Astrocyte (in vitro differentiated cells and primary cell): ENCODE measurements at regions not wholly inside any gene's neighbourhood (a gene's known extent, or its start where the extent isn't known, plus 50 kb on each side); places are given as distances from the start of the nearest gene placed in this dataset.

Experiments used
- DNase-seq: peaks from one replicate; pipeline ENCODE4 v3.0.0-alpha.2; 2010; ENCODE audit warnings: low read depth
- FAIRE-seq: peaks from 2 replicates; lab custom pipeline; 2011; peaks lifted over from hg19 to GRCh38; lab: Jason Lieb, UNC
- H2AFZ ChIP-seq: 2 replicates; pipeline ENCODE4 v1.6.0; 2012; ENCODE audit warnings: low read depth, low read length, inconsistent platforms
- H3K27ac ChIP-seq: 2 replicates; pipeline ENCODE4 v1.5.1; 2011; ENCODE audit warnings: low read depth, low read length, inconsistent platforms
- H3K27me3 ChIP-seq: 2 replicates; pipeline ENCODE4 v1.6.0; 2011; ENCODE audit warnings: low read length, inconsistent platforms; ENCODE audit not compliant: insufficient read depth
- H3K36me3 ChIP-seq: 2 replicates; pipeline ENCODE4 v1.5.1; 2011; ENCODE audit warnings: low read length, inconsistent platforms; ENCODE audit not compliant: insufficient read depth
- H3K4me1 ChIP-seq: 2 replicates; pipeline ENCODE4 v1.5.1; 2011; ENCODE audit warnings: low read length, inconsistent platforms; ENCODE audit not compliant: insufficient read depth
- H3K4me2 ChIP-seq: 2 replicates; pipeline ENCODE4 v1.6.0; 2012; ENCODE audit warnings: low read length, inconsistent platforms
- H3K4me3 ChIP-seq: 2 replicates; pipeline ENCODE4 v1.5.1; 2011; ENCODE audit warnings: low read depth, mild to moderate bottlenecking, low read length, inconsistent platforms; ENCODE audit not compliant: insufficient read depth
- H3K79me2 ChIP-seq: 2 replicates; pipeline ENCODE4 v1.6.0; 2012; ENCODE audit warnings: mild to moderate bottlenecking, low read length, inconsistent platforms; ENCODE audit not compliant: insufficient read depth
- H3K9ac ChIP-seq: 2 replicates; pipeline ENCODE4 v1.6.0; 2012; ENCODE audit warnings: mild to moderate bottlenecking, low read length, inconsistent platforms
- H3K9me3 ChIP-seq: 2 replicates; pipeline ENCODE4 v1.5.1; 2012; ENCODE audit warnings: low read depth, mild to moderate bottlenecking, low read length, inconsistent platforms; ENCODE audit not compliant: insufficient read depth
- H4K20me1 ChIP-seq: 2 replicates; pipeline ENCODE4 v1.6.0; 2012; ENCODE audit warnings: low read length, inconsistent platforms; ENCODE audit not compliant: insufficient read depth
- H3K27ac Mint-ChIP-seq: one replicate; pipeline ENCODE4 v1.8.0; 2021; ENCODE audit warnings: mild to moderate bottlenecking, mixed read lengths; ENCODE audit not compliant: unreplicated experiment
- H3K27me3 Mint-ChIP-seq: one replicate; pipeline ENCODE4 v1.8.0; 2021; ENCODE audit warnings: low read depth, mixed read lengths; ENCODE audit not compliant: unreplicated experiment
- H3K36me3 Mint-ChIP-seq: one replicate; pipeline ENCODE4 v1.8.0; 2021; ENCODE audit warnings: low read depth, mixed read lengths; ENCODE audit not compliant: unreplicated experiment
- H3K4me1 Mint-ChIP-seq: one replicate; pipeline ENCODE4 v1.8.0; 2021; ENCODE audit warnings: low read depth, mixed read lengths; ENCODE audit not compliant: unreplicated experiment
- H3K4me3 Mint-ChIP-seq: one replicate; pipeline ENCODE4 v1.8.0; 2021; ENCODE audit warnings: mild to moderate bottlenecking, moderate library complexity, mixed read lengths; ENCODE audit not compliant: unreplicated experiment
- H3K9me3 Mint-ChIP-seq: one replicate; pipeline ENCODE4 v1.8.0; 2021; ENCODE audit warnings: mild to moderate bottlenecking, mixed read lengths; ENCODE audit not compliant: unreplicated experiment
- EZH2 ChIP-seq: IDR thresholded peaks from 2 replicates; pipeline ENCODE4 v1.6.1; 2012; ENCODE audit warnings: mild to moderate bottlenecking, low read length, inconsistent platforms; ENCODE audit not compliant: insufficient read depth
- TF ChIP-seq, protein P1 (sequence below): IDR thresholded peaks from 2 replicates; pipeline ENCODE4 v1.5.1; 2011; ENCODE audit warnings: low read depth, mild to moderate bottlenecking, inconsistent platforms, low read length, moderate library complexity; ENCODE audit not compliant: insufficient read depth

DNA sequence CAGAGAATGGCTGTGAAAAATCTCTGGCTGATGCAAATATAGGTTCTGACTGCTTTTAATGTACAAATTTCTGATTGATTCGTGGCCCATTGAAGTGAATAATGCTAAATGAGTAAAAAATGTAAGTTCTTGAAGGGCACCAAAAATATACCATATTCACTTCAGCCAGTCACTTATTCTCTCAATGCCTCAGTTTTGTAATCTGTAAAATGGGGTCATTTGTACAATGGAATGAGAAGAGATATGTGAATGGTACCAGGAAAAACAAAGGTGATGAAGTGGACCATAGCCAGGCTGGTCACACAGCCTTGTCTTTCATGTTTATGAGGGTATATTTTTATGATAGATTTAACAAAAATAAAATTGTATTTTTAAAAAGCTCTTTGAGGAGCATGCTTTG, 441.2 kb upstream of the NR3C2 start:
- no peaks in the 10 kb centered on the region for H3K79me2 ChIP-seq
- DNase-seq = no peak
- no peaks in the 10 kb centered on the region for H4K20me1 ChIP-seq
- H3K4me3 ChIP-seq = no peak overlapping the region
- Mint-ChIP-seq H3K4me3 (no peak overlapping the region), H3K36me3 (no peaks in the 10 kb centered on the region), H3K27me3 (no peaks in the 10 kb centered on the region), H3K4me1 (no peaks in the 10 kb centered on the region), H3K9me3 (no peaks in the 10 kb centered on the region), H3K27ac (no peak overlapping the region)
- H3K27ac ChIP-seq = no peak overlapping the region
- H3K36me3 ChIP-seq = no peaks in the 10 kb centered on the region
- FAIRE-seq = no peak
- H3K27me3 ChIP-seq = peaks cover 3% of the 10 kb centered on the region
- TF ChIP-seq, protein P1, sequence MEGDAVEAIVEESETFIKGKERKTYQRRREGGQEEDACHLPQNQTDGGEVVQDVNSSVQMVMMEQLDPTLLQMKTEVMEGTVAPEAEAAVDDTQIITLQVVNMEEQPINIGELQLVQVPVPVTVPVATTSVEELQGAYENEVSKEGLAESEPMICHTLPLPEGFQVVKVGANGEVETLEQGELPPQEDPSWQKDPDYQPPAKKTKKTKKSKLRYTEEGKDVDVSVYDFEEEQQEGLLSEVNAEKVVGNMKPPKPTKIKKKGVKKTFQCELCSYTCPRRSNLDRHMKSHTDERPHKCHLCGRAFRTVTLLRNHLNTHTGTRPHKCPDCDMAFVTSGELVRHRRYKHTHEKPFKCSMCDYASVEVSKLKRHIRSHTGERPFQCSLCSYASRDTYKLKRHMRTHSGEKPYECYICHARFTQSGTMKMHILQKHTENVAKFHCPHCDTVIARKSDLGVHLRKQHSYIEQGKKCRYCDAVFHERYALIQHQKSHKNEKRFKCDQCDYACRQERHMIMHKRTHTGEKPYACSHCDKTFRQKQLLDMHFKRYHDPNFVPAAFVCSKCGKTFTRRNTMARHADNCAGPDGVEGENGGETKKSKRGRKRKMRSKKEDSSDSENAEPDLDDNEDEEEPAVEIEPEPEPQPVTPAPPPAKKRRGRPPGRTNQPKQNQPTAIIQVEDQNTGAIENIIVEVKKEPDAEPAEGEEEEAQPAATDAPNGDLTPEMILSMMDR = no peak
- TF ChIP-seq EZH2 = no peak
- H2AFZ ChIP-seq = no peak overlapping the region
- no peaks in the 10 kb centered on the region for H3K4me1 ChIP-seq
- no peak overlapping the region for H3K4me2 ChIP-seq
- H3K9ac ChIP-seq = no peak overlapping the region
- H3K9me3 ChIP-seq = no peaks in the 10 kb centered on the region

DNA sequence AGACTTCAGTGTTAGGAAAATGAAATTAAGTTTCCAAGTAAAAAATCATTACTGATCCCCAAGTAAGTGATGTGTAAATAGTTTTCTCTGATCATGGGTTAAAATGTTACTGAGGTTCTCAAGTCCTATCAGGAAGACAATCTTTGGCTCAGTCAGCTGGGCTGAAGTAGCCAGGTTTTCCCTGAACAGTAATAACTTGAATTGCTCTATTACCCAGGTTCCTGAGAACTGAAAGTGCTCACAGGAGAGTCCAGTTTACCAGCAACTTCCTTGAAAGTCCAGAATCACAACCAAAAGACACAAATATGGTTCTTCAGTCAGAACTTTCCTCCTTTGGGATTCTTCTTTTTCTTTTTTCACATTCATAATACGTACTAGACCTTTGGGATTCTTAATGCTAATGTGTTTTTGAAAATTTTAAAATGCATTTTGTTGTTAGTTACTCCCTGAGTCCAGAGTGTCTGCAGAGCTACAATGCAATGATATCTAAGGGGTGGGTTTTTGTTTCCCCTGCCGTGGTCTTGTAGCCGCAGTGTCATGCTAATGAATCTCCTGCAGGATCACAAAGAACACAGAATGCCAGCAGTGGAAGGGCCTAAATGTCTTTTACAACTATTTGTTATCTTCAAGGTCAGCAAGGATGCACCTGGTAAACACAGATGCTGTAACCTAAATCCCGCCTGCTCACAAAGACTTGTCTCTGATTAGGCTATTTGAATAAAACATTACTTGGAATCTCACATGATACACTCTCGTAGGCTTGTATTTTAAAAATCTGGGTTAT, 439.8 kb upstream of the NR3C2 start:
- no peak for FAIRE-seq
- Mint-ChIP-seq H3K4me3 (no peak overlapping the region), H3K27me3 (no peaks in the 10 kb centered on the region), H3K9me3 (no peaks in the 10 kb centered on the region), H3K36me3 (no peaks in the 10 kb centered on the region), H3K27ac (no peak overlapping the region), H3K4me1 (no peaks in the 10 kb centered on the region)
- DNase-seq = no peak
- no peak for TF ChIP-seq EZH2
- TF ChIP-seq, protein P1 = no peak
- Histone ChIP-seq H3K4me3 (no peak overlapping the region), H3K9ac (no peak overlapping the region), H4K20me1 (no peaks in the 10 kb centered on the region), H3K36me3 (no peaks in the 10 kb centered on the region), H3K9me3 (no peaks in the 10 kb centered on the region), H3K4me2 (no peak overlapping the region), H3K27me3 (peaks cover 3% of the 10 kb centered on the region), H2AFZ (no peak overlapping the region), H3K27ac (no peak overlapping the region), H3K79me2 (no peaks in the 10 kb centered on the region), H3K4me1 (no peaks in the 10 kb centered on the region)

DNA sequence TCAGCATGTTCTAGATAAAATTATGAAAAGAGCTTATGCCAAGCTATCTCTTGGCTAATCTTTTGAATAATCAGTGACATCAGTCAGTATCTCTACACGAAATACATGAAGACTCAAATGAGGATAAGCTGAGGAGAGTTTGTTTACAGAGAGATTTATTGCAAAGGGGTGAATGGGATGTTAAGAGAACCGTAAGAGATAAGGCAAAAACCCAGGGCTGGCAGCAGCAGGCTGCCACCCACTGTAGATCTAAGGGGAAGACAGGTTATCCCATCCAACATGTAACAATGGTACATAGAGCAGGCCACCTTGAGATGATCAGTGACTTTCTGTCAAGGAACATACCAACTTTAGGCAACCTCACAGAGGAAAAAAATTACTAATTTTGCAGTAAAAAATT, 432.1 kb upstream of the NR3C2 start:
- TF ChIP-seq, protein P1 = no peak
- no peak for TF ChIP-seq EZH2
- Histone ChIP-seq H3K9ac (no peak overlapping the region), H3K4me1 (no peaks in the 10 kb centered on the region), H3K4me3 (no peak overlapping the region), H3K36me3 (no peaks in the 10 kb centered on the region), H2AFZ (no peak overlapping the region), H3K4me2 (no peak overlapping the region), H3K27me3 (no peaks in the 10 kb centered on the region), H3K79me2 (no peaks in the 10 kb centered on the region), H3K27ac (no peak overlapping the region), H4K20me1 (no peaks in the 10 kb centered on the region), H3K9me3 (no peaks in the 10 kb centered on the region)
- Mint-ChIP-seq H3K9me3 (no peaks in the 10 kb centered on the region), H3K36me3 (no peaks in the 10 kb centered on the region), H3K27me3 (no peaks in the 10 kb centered on the region), H3K4me3 (no peak overlapping the region), H3K27ac (no peak overlapping the region), H3K4me1 (no peaks in the 10 kb centered on the region)
- FAIRE-seq (no peak), DNase-seq (no peak)
